ENCODE measurements at regions not wholly inside any gene's neighbourhood (a gene's known extent, or its start where the extent isn't known, plus 50 kb on each side); places are given as distances from the start of the nearest gene placed in this dataset.

DNA sequence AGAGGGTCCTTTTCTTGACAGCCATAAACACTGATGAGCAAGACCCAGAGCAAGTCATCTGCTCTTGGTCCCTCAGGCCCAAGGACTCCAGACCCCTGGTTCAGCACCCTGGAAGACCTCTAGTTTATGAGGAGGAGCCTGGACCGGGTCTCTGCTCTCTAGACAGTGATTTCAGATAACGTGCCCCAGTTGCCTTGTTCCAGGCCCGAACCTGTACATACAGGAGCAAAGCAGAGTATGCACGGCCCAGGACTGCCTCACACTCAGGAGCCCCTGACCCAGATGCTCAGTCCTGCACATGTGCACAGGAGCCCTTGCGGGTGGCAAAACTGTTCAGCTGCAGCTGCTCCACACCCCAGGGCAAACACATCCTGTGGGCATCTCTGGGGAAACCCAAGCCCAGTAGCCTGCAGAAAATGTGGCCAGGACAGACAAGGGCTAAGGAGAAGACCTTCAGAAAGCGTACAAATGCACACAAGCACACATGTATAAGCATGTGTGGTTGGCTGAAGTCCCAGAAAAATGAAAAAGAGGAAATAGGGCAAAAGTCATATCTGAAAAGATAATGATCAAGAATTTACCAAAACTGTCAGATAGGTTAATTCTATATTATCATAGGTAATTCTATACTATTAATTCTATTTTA is 59.9 kb upstream of the CORO2B start:
- H3K27ac ChIP-seq = peak overlapping the region in 4 of 21 experiments; percentile 27 to 73 (median 58)
- H3K4me3 ChIP-seq = no peak overlapping the region

DNA sequence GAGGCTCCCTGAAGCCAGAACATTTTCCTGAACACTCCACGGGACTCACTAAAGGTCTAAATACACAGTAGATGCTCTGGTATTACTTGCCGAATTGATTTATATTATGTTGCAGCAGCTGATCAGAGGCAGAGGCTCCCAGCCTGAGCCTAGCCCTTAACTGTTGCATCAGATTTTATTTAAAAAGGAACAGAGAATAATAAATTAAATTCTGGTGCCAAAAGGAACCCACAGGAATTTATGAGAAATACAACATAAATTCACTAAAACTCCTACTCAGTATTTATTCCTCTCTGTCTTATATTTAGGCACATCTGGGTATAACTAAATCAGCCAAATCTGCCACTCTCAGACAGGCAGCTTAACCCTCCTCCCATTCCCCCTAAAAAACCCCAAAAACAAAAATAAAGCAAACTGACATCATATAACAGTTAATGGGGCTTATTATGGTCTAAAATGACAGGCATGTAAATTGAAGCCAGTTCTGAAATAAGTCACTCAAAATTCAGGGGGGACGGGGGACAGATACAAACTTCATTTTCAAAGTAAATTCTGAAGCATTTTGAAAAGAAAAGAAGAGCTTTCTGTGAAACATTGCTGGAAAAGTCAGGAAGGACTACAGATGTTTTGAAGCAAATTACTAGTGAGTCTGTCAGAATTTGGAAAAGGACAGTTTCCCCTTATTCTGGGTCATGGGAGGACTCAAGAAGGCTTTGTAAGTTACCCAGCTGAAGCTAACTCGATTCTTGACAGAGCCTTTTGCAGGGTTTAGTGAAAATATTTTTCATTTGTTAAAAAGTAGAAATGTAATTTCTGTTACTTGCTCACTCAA is 53.8 kb upstream of the CORO2B start:
- Histone ChIP-seq H3K4me3 (no peak overlapping the region), H3K27ac (peak overlapping the region in 6 of 21 experiments; percentile 3 to 52 (median 15))

DNA sequence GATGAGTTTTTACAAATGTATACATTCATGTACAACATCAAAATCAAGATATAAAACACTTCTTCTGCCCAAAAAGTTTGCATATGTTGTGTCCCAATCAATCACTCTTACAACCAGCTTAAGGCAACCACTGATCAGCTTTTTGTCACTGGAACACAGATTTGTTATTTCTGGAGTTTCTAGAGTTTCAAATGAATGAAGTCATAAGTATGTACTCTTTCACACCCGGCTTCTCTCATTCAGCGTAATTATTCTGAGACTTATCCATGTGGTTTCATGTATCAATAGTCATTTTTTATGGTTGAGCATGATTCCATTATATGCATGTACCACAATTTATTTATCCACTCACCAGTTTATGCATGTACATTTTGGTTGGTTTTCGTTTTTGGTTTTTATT is 53.0 kb upstream of the CORO2B start:
- Histone ChIP-seq H3K4me3 (no peak overlapping the region), H3K27ac (peak overlapping the region in 1 of 21 experiments; percentile 4)

DNA sequence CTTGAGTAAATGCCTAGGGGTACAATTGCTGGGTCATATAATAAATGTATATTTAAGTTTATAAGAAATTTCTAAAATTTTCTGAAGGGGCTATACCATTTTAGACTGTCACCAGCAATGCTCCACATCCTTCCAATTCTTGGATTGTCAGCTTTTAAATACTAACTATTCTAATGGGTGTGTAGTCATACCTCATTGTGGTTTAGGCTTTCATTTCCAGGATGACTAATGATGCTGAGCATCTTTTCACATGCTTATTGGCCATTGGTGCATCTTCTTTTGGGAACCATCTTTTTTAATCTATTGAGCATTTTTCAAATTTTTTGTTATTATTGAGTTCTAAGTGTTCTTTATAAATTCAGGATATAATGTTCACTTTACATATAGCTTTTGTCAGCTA is 52.5 kb upstream of the CORO2B start:
- Histone ChIP-seq H3K4me3 (no peak overlapping the region), H3K27ac (no peak overlapping the region)

DNA sequence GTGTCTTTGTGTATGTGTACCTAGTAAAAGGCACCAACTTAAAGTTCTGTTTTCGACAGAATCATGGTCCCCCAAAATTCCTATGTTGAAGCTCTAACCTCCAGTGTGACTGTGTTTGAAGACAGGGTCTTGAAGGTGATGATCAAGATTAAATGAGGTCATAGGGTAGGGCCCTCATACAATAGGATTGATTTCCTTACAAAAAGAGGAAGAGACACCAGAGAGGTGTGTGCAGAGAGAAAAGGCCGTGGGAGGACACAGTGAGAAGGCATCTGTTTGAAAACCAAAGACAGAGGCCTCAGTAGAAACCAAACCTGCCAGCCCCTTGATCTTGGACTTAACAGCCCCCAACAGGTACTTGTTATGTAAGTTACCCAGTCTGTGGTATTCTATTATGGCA is 52.0 kb upstream of the CORO2B start:
- Histone ChIP-seq H3K27ac (peak overlapping the region in 1 of 21 experiments; percentile 10), H3K4me3 (no peak overlapping the region)

DNA sequence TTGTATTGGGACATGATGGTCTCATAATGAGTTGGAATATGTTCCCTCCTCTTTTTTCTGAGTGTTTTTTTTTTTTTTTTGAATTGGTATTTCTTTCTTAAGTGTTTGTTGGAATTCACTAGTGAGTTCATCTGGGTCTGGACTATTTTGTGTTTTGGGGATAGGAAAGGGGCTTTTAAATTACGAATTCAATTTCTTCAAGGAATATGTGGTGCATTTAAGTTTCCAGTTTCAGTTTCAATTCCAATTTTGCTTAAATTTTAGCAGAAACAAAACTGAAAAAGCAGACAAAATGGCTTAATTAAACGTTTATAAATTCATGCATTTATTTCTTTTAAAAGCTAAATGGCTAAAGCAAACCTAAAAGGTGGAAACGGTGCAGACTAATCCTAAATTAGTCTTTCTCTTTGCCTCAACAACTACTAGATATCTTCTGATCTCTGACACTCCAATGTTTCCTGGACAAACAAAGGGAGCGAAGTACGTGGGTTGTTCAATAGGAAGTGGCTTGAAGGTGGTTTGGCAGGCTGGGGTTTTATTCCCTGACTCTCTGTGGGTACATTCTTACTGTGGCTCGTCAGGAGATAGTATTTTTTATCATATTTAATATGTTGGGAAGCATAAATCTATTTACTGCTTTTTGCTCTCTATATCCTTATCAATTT is 50.0 kb upstream of the CORO2B start:
- Histone ChIP-seq H3K4me3 (no peak overlapping the region), H3K27ac (no peak overlapping the region)

All from skin epidermis (tissue), 12 donors.